SK-N-MC (cell line): ENCODE measurements at regions not wholly inside any gene's neighbourhood (a gene's known extent, or its start where the extent isn't known, plus 50 kb on each side); places are given as distances from the start of the nearest gene placed in this dataset.

Experiments
- EZH2 ChIP-seq: fragments of 200-600 bp; sonication (generic); IDR thresholded peaks from one replicate; pipeline ENCODE4 v1.6.1; 2017; ENCODE audit warnings: antibody characterized with exemption
- POLR2AphosphoS5 ChIP-seq: IDR thresholded peaks from 2 replicates; pipeline ENCODE4 v1.6.1; 2012; ENCODE audit warnings: mild to moderate bottlenecking, low read depth, low read length, borderline replicate concordance

DNA sequence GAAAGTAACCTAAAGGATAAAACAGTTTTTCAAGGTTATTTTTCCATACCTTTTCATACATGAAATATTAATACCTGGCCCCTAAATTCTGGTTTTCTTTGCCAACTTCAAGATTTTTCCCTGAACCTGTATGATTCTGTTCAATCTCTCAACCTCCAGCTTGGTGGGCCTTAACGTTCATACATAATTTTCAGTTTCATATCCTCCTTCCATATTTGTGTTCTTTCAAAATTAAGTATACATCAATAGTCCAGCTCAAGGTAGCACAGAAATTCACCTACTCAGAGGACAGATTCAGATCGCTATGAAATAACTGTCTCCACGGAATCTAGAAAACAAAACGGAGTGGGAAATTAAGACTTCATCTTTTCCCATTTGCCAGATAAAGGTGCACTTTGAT is 505.8 kb upstream of the GHITM start:
- TF ChIP-seq POLR2AphosphoS5 (no peak), EZH2 (no peak)
